Endothelial cell of umbilical vein (primary cell): ENCODE measurements at regions not wholly inside any gene's neighbourhood (a gene's known extent, or its start where the extent isn't known, plus 50 kb on each side); places are given as distances from the start of the nearest gene placed in this dataset.

Source experiments
- BruUV-seq: library from RNA; stranded (reverse); fragments of 400-500 nt; replicated peaks from 2 replicates; lab custom pipeline; 2021; lab: Mats Ljungman, UMichigan
- CTCF ChIA-PET: fragments of 300-600, 350-600 bp; sonication (Branson Sonifier 250); formaldehyde crosslinking; loops from one replicate; lab custom pipeline; 2021; ENCODE audit warnings: antibody characterized with exemption, inconsistent platforms; lab: Charles Lee
- POLR2A ChIA-PET: fragments of 300-600, 350-600 bp; sonication (Branson Sonifier 250); formaldehyde crosslinking; loops from one replicate; lab custom pipeline; 2021; ENCODE audit warnings: antibody characterized with exemption, inconsistent platforms; lab: Charles Lee
- DNase-seq: peaks from one replicate; pipeline ENCODE4 v3.0.0-alpha.2; 2011; ENCODE audit warnings: low read depth, low spot score
- FAIRE-seq: peaks from 2 replicates; lab custom pipeline; 2011; peaks lifted over from hg19 to GRCh38; lab: Jason Lieb, UNC
- H2AFZ ChIP-seq: 2 replicates; pipeline ENCODE4 v1.6.0; 2012; ENCODE audit warnings: low read depth, low read length, control low read depth, inconsistent platforms
- H3K27ac ChIP-seq: 2 replicates; pipeline ENCODE4 v1.5.1; 2011; ENCODE audit warnings: low read depth, mild to moderate bottlenecking, control low read depth, low read length, moderate library complexity; ENCODE audit not compliant: insufficient read depth
- H3K27me3 ChIP-seq, 2 experiments: 2 replicates each; pipeline versions ENCODE4 v1.6.0 to v1.6.1; 2011; ENCODE audit warnings: low read length in 2 of 2, mixed read lengths in 1 of 2; ENCODE audit not compliant: control insufficient read depth in 2 of 2, insufficient read depth in 2 of 2
- H3K36me3 ChIP-seq, 2 experiments: 2 replicates in 1 of 2; 3 replicates in 1 of 2; pipeline ENCODE4 v1.5.1; 2011; ENCODE audit warnings: low read length in 2 of 2, mild to moderate bottlenecking in 1 of 2, moderate library complexity in 1 of 2; ENCODE audit not compliant: control insufficient read depth in 2 of 2, insufficient read depth in 2 of 2; ENCODE audit errors: extremely low read depth in 1 of 2
- H3K4me1 ChIP-seq: 3 replicates; pipeline ENCODE4 v1.5.1; 2011; ENCODE audit warnings: mild to moderate bottlenecking, low read length; ENCODE audit not compliant: control insufficient read depth, insufficient read depth; ENCODE audit errors: extremely low read depth
- H3K4me2 ChIP-seq: 2 replicates; pipeline ENCODE4 v1.6.1; 2011; ENCODE audit warnings: low read length, control low read depth, mixed read lengths; ENCODE audit not compliant: insufficient read depth
- H3K4me3 ChIP-seq, 3 experiments: fragments of 200-600 bp in 1 of 3; sonication (generic), shearing (Covaris generic) in 1 of 3; replicated peaks in 1 of 3; 2 replicates each; pipeline ENCODE4 v1.5.1; 2011 to 2016; ENCODE audit warnings: control low read depth in 3 of 3, low read length in 3 of 3, mild to moderate bottlenecking in 2 of 3, inconsistent platforms in 1 of 3, low read depth in 1 of 3, moderate library complexity in 1 of 3; ENCODE audit not compliant: insufficient read depth in 1 of 3
- H3K79me2 ChIP-seq: 2 replicates; pipeline ENCODE4 v1.6.0; 2012; ENCODE audit warnings: low read length, inconsistent platforms; ENCODE audit not compliant: control insufficient read depth, insufficient read depth
- H3K9ac ChIP-seq: replicated peaks from 2 replicates; pipeline ENCODE3; 2011; ENCODE audit warnings: low read length, control low read depth; ENCODE audit not compliant: insufficient read depth; ENCODE audit errors: extremely low read depth
- H3K9me1 ChIP-seq: replicated peaks from 3 replicates; pipeline ENCODE4 v1.6.0; 2011; ENCODE audit warnings: mild to moderate bottlenecking, low read length; ENCODE audit not compliant: control insufficient read depth, insufficient read depth; ENCODE audit errors: extremely low read depth
- H3K9me3 ChIP-seq: replicated peaks from 2 replicates; pipeline ENCODE4 v1.5.1; 2012; ENCODE audit warnings: low read length, inconsistent platforms; ENCODE audit not compliant: control insufficient read depth, insufficient read depth
- H4K20me1 ChIP-seq: replicated peaks from 2 replicates; pipeline ENCODE3; 2011; ENCODE audit warnings: mild to moderate bottlenecking, low read length; ENCODE audit not compliant: control insufficient read depth, insufficient read depth; ENCODE audit errors: extremely low read depth
- EZH2 ChIP-seq: IDR thresholded peaks from 2 replicates; pipeline ENCODE4 v1.6.1; 2012; ENCODE audit warnings: borderline replicate concordance, low read depth, mild to moderate bottlenecking, moderate library complexity, low read length, inconsistent platforms; ENCODE audit not compliant: severe bottlenecking
- FOS ChIP-seq: IDR thresholded peaks from 2 replicates; pipeline ENCODE4 v1.6.1; 2011; ENCODE audit warnings: mild to moderate bottlenecking, low read length, moderate library complexity, borderline replicate concordance; ENCODE audit not compliant: insufficient read depth
- GATA2 ChIP-seq: IDR thresholded peaks from 2 replicates; pipeline ENCODE4 v1.7.0; 2011; ENCODE audit warnings: low read depth, mild to moderate bottlenecking, moderate library complexity, mixed read lengths, low read length; ENCODE audit not compliant: insufficient read length, insufficient read depth
- JUN ChIP-seq: IDR thresholded peaks from 2 replicates; pipeline ENCODE4 v1.6.1; 2011; ENCODE audit warnings: borderline replicate concordance, low read depth; ENCODE audit not compliant: insufficient read length, insufficient read depth
- MYC ChIP-seq: IDR thresholded peaks from one replicate; pipeline ENCODE4 v1.6.1; 2011; ENCODE audit warnings: mild to moderate bottlenecking, low read depth, low read length
- POLR2A ChIP-seq: IDR thresholded peaks from 2 replicates; pipeline ENCODE4 v1.6.1; 2012; ENCODE audit warnings: low read depth, mild to moderate bottlenecking, control low read depth, low read length
- POLR2AphosphoS5 ChIP-seq: IDR thresholded peaks from 2 replicates; pipeline ENCODE4 v1.6.1; 2012; ENCODE audit warnings: low read depth, mild to moderate bottlenecking, control low read depth, low read length, moderate library complexity; ENCODE audit not compliant: insufficient read depth
- dilution Hi-C: fragments of 300-500 bp; cut with MboI; formaldehyde crosslinking; loops from one replicate; pipeline ENCODE4 v1.15.0; 2019; ENCODE audit warnings: low sequenced_read_pairs; ENCODE audit not compliant: extremely low pct_ligation_motif_present
- intact Hi-C: fragments of 100-400 bp; cut with micrococcal nuclease; formaldehyde crosslinking; loops from one replicate; pipeline ENCODE4 v1.10.0; 2022
- TF ChIP-seq, protein P1 (sequence below), 2 donors: IDR thresholded peaks; 1 replicate in 1 of 2; 2 replicates in 1 of 2; pipeline ENCODE4 v1.5.1; 2011; ENCODE audit warnings: low read length in 2 of 2, mild to moderate bottlenecking in 2 of 2, moderate library complexity in 2 of 2, control low read depth in 1 of 2, inconsistent platforms in 1 of 2, low read depth in 1 of 2; ENCODE audit not compliant: insufficient read depth in 1 of 2; ENCODE audit errors: extremely low read depth in 1 of 2
- TF ChIP-seq, protein P2 (sequence below): IDR thresholded peaks from 2 replicates; pipeline ENCODE4 v1.6.1; 2011; ENCODE audit not compliant: insufficient read depth, insufficient read length

- H3K79me2 ChIP-seq: no peaks in the 10 kb centered on the region
- H4K20me1 ChIP-seq: no peaks in the 10 kb centered on the region
- H3K27me3 ChIP-seq: peaks cover 0 to 3% of the 10 kb centered on the region in 2 experiments
- H3K4me1 ChIP-seq: no peaks in the 10 kb centered on the region
- POLR2A ChIA-PET: interaction anchor here (0.6 kb wide), 1 partner anchor 53 kb away, joined by 3 read pairs; no protein-coding TSS in a partner anchor
- no peaks in the 10 kb centered on the region for H3K9me3 ChIP-seq
- no peak overlapping the region for H3K4me3 ChIP-seq
- H3K4me2 ChIP-seq: no peak overlapping the region
- TF ChIP-seq POLR2AphosphoS5 (no peak), JUN (no peak), GATA2 (no peak), FOS (no peak), MYC (no peak), POLR2A (no peak), EZH2 (no peak)
- TF ChIP-seq, protein P1, sequence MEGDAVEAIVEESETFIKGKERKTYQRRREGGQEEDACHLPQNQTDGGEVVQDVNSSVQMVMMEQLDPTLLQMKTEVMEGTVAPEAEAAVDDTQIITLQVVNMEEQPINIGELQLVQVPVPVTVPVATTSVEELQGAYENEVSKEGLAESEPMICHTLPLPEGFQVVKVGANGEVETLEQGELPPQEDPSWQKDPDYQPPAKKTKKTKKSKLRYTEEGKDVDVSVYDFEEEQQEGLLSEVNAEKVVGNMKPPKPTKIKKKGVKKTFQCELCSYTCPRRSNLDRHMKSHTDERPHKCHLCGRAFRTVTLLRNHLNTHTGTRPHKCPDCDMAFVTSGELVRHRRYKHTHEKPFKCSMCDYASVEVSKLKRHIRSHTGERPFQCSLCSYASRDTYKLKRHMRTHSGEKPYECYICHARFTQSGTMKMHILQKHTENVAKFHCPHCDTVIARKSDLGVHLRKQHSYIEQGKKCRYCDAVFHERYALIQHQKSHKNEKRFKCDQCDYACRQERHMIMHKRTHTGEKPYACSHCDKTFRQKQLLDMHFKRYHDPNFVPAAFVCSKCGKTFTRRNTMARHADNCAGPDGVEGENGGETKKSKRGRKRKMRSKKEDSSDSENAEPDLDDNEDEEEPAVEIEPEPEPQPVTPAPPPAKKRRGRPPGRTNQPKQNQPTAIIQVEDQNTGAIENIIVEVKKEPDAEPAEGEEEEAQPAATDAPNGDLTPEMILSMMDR (IDR thresholded peaks at IDR 0.05; ENCODE audit: extremely low read depth in 1 of 2, insufficient read depth in 1 of 2, low read depth in 1 of 2, low read length in 2 of 2): no peak
- TF ChIP-seq, protein P2, sequence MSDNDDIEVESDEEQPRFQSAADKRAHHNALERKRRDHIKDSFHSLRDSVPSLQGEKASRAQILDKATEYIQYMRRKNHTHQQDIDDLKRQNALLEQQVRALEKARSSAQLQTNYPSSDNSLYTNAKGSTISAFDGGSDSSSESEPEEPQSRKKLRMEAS: no peak
- no peak overlapping the region for H3K9ac ChIP-seq
- dilution Hi-C loops (no loop called here), intact Hi-C loops (no loop called here)
- peak; percentile 6 for DNase-seq
- no peaks in the 10 kb centered on the region for H3K36me3 ChIP-seq
- H3K27ac ChIP-seq: no peak overlapping the region
- H2AFZ ChIP-seq: no peak overlapping the region
- no TSS peak for BruUV-seq
- no peaks in the 10 kb centered on the region for H3K9me1 ChIP-seq
- FAIRE-seq: peak; percentile 18
- CTCF ChIA-PET: interaction anchor here (0.7 to 1.5 kb wide), 4 partner anchors 9 to 54 kb away, joined by 3 to 4 read pairs (median 4); no protein-coding TSS in a partner anchor
These were observed 58.0 kb upstream of the CCSER1 start for GRCh38 chr4:90069151-90069550.
